NCI-H1436 (cell line): ENCODE measurements at regions not wholly inside any gene's neighbourhood (a gene's known extent, or its start where the extent isn't known, plus 50 kb on each side); places are given as distances from the start of the nearest gene placed in this dataset.
"Not testable (repeated sequence)": the region's sequence is repeated elsewhere in the genome, so short reads cannot be mapped to it uniquely, and the experiment has no call there.

Source experiments
- DNase-seq: peaks from one replicate; lab custom pipeline; 2025; lab: John Stamatoyannopoulos, UW

- no peak for DNase-seq
Observed at GRCh38 chr4:186979961-186980745, 256.5 kb upstream of the FAT1 start.

GRCh38 chr4:186981161-186981560 lies 257.5 kb upstream of the FAT1 start:
- no peak for DNase-seq

GRCh38 chr4:186982160-186982559 lies 258.5 kb upstream of the FAT1 start:
- DNase-seq = no peak

- DNase-seq = no peak
Observed at GRCh38 chr4:186984105-186984644, 260.5 kb upstream of the FAT1 start.

- no peak for DNase-seq
Observed at GRCh38 chr4:186999686-187000085, 276.0 kb upstream of the FAT1 start.

GRCh38 chr4:187000281-187000680 lies 276.6 kb upstream of the FAT1 start:
- no peak for DNase-seq

GRCh38 chr4:187002133-187002532 lies 278.5 kb upstream of the FAT1 start:
- DNase-seq = not testable (repeated sequence)

GRCh38 chr4:187004628-187005027 lies 281.0 kb upstream of the FAT1 start:
- DNase-seq = no peak

GRCh38 chr4:187006189-187006618 lies 282.5 kb upstream of the FAT1 start:
- DNase-seq = no peak

GRCh38 chr4:187010052-187010451 lies 286.4 kb upstream of the FAT1 start:
- DNase-seq = no peak

- DNase-seq = no peak
Observed at GRCh38 chr4:187016101-187016500, 292.4 kb upstream of the FAT1 start.

GRCh38 chr4:187017147-187017546 lies 293.5 kb upstream of the FAT1 start:
- DNase-seq = no peak

- DNase-seq = no peak
Observed at GRCh38 chr4:187019896-187020295, 296.2 kb upstream of the FAT1 start.

GRCh38 chr4:187020676-187021075 lies 297.0 kb upstream of the FAT1 start:
- no peak for DNase-seq

- DNase-seq = no peak
Observed at GRCh38 chr4:187021436-187022205, 298.0 kb upstream of the FAT1 start.

- DNase-seq = no peak
Observed at GRCh38 chr4:187027272-187027671, 303.6 kb upstream of the FAT1 start.

GRCh38 chr4:187042251-187042650 lies 318.6 kb upstream of the FAT1 start:
- DNase-seq = no peak

GRCh38 chr4:187046471-187046870 lies 322.8 kb upstream of the FAT1 start:
- DNase-seq = no peak

GRCh38 chr4:187059021-187059420 lies 335.4 kb upstream of the FAT1 start:
- DNase-seq = no peak

- DNase-seq = no peak
Observed at GRCh38 chr4:187059895-187060294, 336.2 kb upstream of the FAT1 start.

- DNase-seq = no peak
Observed at GRCh38 chr4:187060551-187060950, 336.9 kb upstream of the FAT1 start.

- DNase-seq = no peak
Observed at GRCh38 chr4:187063251-187063650, 339.6 kb upstream of the FAT1 start.

GRCh38 chr4:187064033-187064432 lies 340.4 kb upstream of the FAT1 start:
- no peak for DNase-seq
